HG03159 (cell line): ENCODE measurements at regions not wholly inside any gene's neighbourhood (a gene's known extent, or its start where the extent isn't known, plus 50 kb on each side); places are given as distances from the start of the nearest gene placed in this dataset.
A peak's percentile ranks its signal among the peaks of the same experiment; 100 is the strongest.
"Not testable (repeated sequence)": the region's sequence is repeated elsewhere in the genome, so short reads cannot be mapped to it uniquely, and the experiment has no call there.

Source experiments
- ATAC-seq: cut with Tn5 transposase; IDR thresholded peaks from one replicate; pipeline ENCODE4 v1.9.1; 2021; ENCODE audit warnings: mild to moderate bottlenecking, moderate library complexity; ENCODE audit not compliant: unreplicated experiment

GRCh38 chrX:22526339-22526738 is 253.6 kb downstream of the CBLL2 start:
- peak; percentile 99 for ATAC-seq

GRCh38 chrX:22527302-22527701 is 254.6 kb downstream of the CBLL2 start:
- no peak for ATAC-seq

- ATAC-seq = no peak
Measured at GRCh38 chrX:22533898-22534297, 261.2 kb downstream of the CBLL2 start.

- no peak for ATAC-seq
Measured at GRCh38 chrX:22534643-22535042, 261.9 kb downstream of the CBLL2 start.

- ATAC-seq = no peak
Measured at GRCh38 chrX:22536746-22537304, 264.1 kb downstream of the CBLL2 start.

GRCh38 chrX:22538580-22538979 is 265.9 kb downstream of the CBLL2 start:
- no peak for ATAC-seq

GRCh38 chrX:22541926-22542325 is 269.2 kb downstream of the CBLL2 start:
- no peak for ATAC-seq

GRCh38 chrX:22542641-22543040 is 269.9 kb downstream of the CBLL2 start:
- no peak for ATAC-seq

- ATAC-seq = no peak
Measured at GRCh38 chrX:22559506-22559905, 286.8 kb downstream of the CBLL2 start.

- ATAC-seq = no peak
Measured at GRCh38 chrX:22575161-22575845, 302.6 kb downstream of the CBLL2 start.

GRCh38 chrX:22577181-22577580 is 304.5 kb downstream of the CBLL2 start:
- ATAC-seq = no peak

- ATAC-seq = peak; percentile 89
Measured at GRCh38 chrX:22585831-22586230, 313.1 kb downstream of the CBLL2 start.

GRCh38 chrX:22589845-22590244 is 317.1 kb downstream of the CBLL2 start:
- no peak for ATAC-seq

GRCh38 chrX:22594766-22595165 is 322.1 kb downstream of the CBLL2 start:
- ATAC-seq = no peak

GRCh38 chrX:22603060-22603459 is 330.3 kb downstream of the CBLL2 start:
- ATAC-seq = no peak

- not testable (repeated sequence) for ATAC-seq
Measured at GRCh38 chrX:22609452-22609851, 336.7 kb downstream of the CBLL2 start.

GRCh38 chrX:22616867-22617266 is 344.2 kb downstream of the CBLL2 start:
- ATAC-seq = no peak

GRCh38 chrX:22627576-22627975 is 354.9 kb downstream of the CBLL2 start:
- no peak for ATAC-seq

GRCh38 chrX:22628275-22628674 is 355.6 kb downstream of the CBLL2 start:
- no peak for ATAC-seq

GRCh38 chrX:22629105-22629725 is 356.5 kb downstream of the CBLL2 start:
- no peak for ATAC-seq

GRCh38 chrX:22634083-22634482 is 361.4 kb downstream of the CBLL2 start:
- ATAC-seq = no peak

GRCh38 chrX:22634751-22635150 is 362.0 kb downstream of the CBLL2 start:
- no peak for ATAC-seq
